ENCODE measurements at regions not wholly inside any gene's neighbourhood (a gene's known extent, or its start where the extent isn't known, plus 50 kb on each side); places are given as distances from the start of the nearest gene placed in this dataset.
"Not testable (repeated sequence)": the region's sequence is repeated elsewhere in the genome, so short reads cannot be mapped to it uniquely, and the experiment has no call there.

GRCh38 chr1:234791615-234792014 lies 181.6 kb upstream of the IRF2BP2 start:
- H3K27me3 ChIP-seq (ENCODE audit: low read depth); H3K27ac ChIP-seq; intact Hi-C loops (cut with DNase I); H3K9me3 ChIP-seq; H3K4me1 ChIP-seq; DNase-seq; H3K4me3 ChIP-seq; H3K36me3 ChIP-seq: not testable (repeated sequence)
- ATAC-seq = peak in 1 of 2 donors; percentile 7

GRCh38 chr1:234790333-234790732 lies 180.4 kb upstream of the IRF2BP2 start:
- ATAC-seq; H3K4me1 ChIP-seq; H3K9me3 ChIP-seq; H3K4me3 ChIP-seq; H3K27ac ChIP-seq; H3K36me3 ChIP-seq; DNase-seq; H3K27me3 ChIP-seq (ENCODE audit: low read depth); intact Hi-C loops (cut with DNase I): not testable (repeated sequence)

- H3K9me3 ChIP-seq; H3K27ac ChIP-seq; H3K27me3 ChIP-seq (ENCODE audit: low read depth); H3K4me1 ChIP-seq; ATAC-seq; H3K4me3 ChIP-seq; H3K36me3 ChIP-seq; intact Hi-C loops (cut with DNase I); DNase-seq: not testable (repeated sequence)
Measured at GRCh38 chr1:234787011-234787584, 177.1 kb upstream of the IRF2BP2 start.

GRCh38 chr1:234785922-234786321 lies 175.9 kb upstream of the IRF2BP2 start:
- H3K4me1 ChIP-seq; H3K9me3 ChIP-seq; H3K4me3 ChIP-seq; H3K36me3 ChIP-seq; DNase-seq; intact Hi-C loops (cut with DNase I); H3K27ac ChIP-seq; ATAC-seq; H3K27me3 ChIP-seq (ENCODE audit: low read depth): not testable (repeated sequence)

GRCh38 chr1:234785471-234785919 lies 175.5 kb upstream of the IRF2BP2 start:
- intact Hi-C loops (cut with DNase I); H3K9me3 ChIP-seq; H3K27ac ChIP-seq; H3K27me3 ChIP-seq (ENCODE audit: low read depth); H3K36me3 ChIP-seq; H3K4me1 ChIP-seq; H3K4me3 ChIP-seq; DNase-seq: not testable (repeated sequence)
- ATAC-seq = peak in 1 of 2 donors; percentile 11

- not testable (repeated sequence) for H3K27ac ChIP-seq, ATAC-seq
Measured at GRCh38 chr1:234784108-234784507, 174.1 kb upstream of the IRF2BP2 start.

GRCh38 chr1:234782791-234783190 lies 172.8 kb upstream of the IRF2BP2 start:
- DNase-seq = no peak
- Histone ChIP-seq H3K27me3 (ENCODE audit: low read depth) (peaks cover 8% of the 10 kb centered on the region), H3K9me3 (no peaks in the 10 kb centered on the region), H3K27ac (no peak overlapping the region), H3K4me3 (no peak overlapping the region), H3K36me3 (no peaks in the 10 kb centered on the region), H3K4me1 (peaks cover 10% of the 10 kb centered on the region)
- no peak for TF ChIP-seq CTCF (IDR thresholded peaks at IDR 0.05)
- intact Hi-C loops (cut with DNase I) = no loop called here
- ATAC-seq = no peak

More at GRCh38 chr1:234784108-234784507, 174.1 kb upstream of the IRF2BP2 start:
- H3K4me1 ChIP-seq; H3K27me3 ChIP-seq (ENCODE audit: low read depth); H3K4me3 ChIP-seq; intact Hi-C loops (cut with DNase I); H3K9me3 ChIP-seq; H3K36me3 ChIP-seq; DNase-seq: not testable (repeated sequence)

- H3K27me3 ChIP-seq (ENCODE audit: low read depth) = peaks cover 8% of the 10 kb centered on the region
- peaks cover 16% of the 10 kb centered on the region for H3K4me1 ChIP-seq
- no peak overlapping the region for H3K4me3 ChIP-seq
- TF ChIP-seq CTCF (IDR thresholded peaks at IDR 0.05) = no peak
- H3K27ac ChIP-seq = no peak overlapping the region
- no peaks in the 10 kb centered on the region for H3K9me3 ChIP-seq
- no peaks in the 10 kb centered on the region for H3K36me3 ChIP-seq
- DNase-seq (no peak), ATAC-seq (no peak)
- intact Hi-C loops (cut with DNase I) = no loop called here
Measured at GRCh38 chr1:234782105-234782751, 172.2 kb upstream of the IRF2BP2 start.
